ENCODE measurements at regions not wholly inside any gene's neighbourhood (a gene's known extent, or its start where the extent isn't known, plus 50 kb on each side); places are given as distances from the start of the nearest gene placed in this dataset.

- no peaks in the 10 kb centered on the region for H3K36me3 ChIP-seq (ENCODE audit: low read length)
- no peaks in the 10 kb centered on the region for H3K9me3 ChIP-seq (ENCODE audit: insufficient read depth, low read length)
- TF ChIP-seq EZH2phosphoT487 (conservative IDR thresholded peaks at IDR 0.05; ENCODE audit: low read length) = no peak
- TF ChIP-seq CTCF (IDR thresholded peaks at IDR 0.05; ENCODE audit: insufficient read depth, low read length, poor library complexity, severe bottlenecking) = peak; percentile 38
- no peak overlapping the region for H3K9ac ChIP-seq (ENCODE audit: low read length)
- H3K27ac ChIP-seq (ENCODE audit: low read depth, low read length) = no peak overlapping the region
- H3K27me3 ChIP-seq (ENCODE audit: low read length) = no peaks in the 10 kb centered on the region
- no peaks in the 10 kb centered on the region for H3K9me2 ChIP-seq (replicated peaks; ENCODE audit: insufficient read depth, low read length)
- peak overlapping the region; percentile 84 for H2AFZ ChIP-seq (ENCODE audit: low read depth, low read length, severe bottlenecking)
- no peaks in the 10 kb centered on the region for H3K79me2 ChIP-seq (ENCODE audit: insufficient read depth, low read length)
- H3K4me3 ChIP-seq (ENCODE audit: insufficient read depth, low read length, poor library complexity, severe bottlenecking) = no peak overlapping the region
- peak overlapping the region; percentile 38 for H3K4me2 ChIP-seq (ENCODE audit: low read depth, low read length, poor library complexity, severe bottlenecking)
- H4K20me1 ChIP-seq (ENCODE audit: low read depth, low read length) = no peaks in the 10 kb centered on the region
- no peaks in the 10 kb centered on the region for H3F3A ChIP-seq (ENCODE audit: insufficient read depth)
Observed at GRCh38 chr13:68927387-68928026, 1180.1 kb upstream of the ATXN8OS start.

GRCh38 chr13:68923995-68924394, 1183.6 kb upstream of the ATXN8OS start:
- Histone ChIP-seq H3K27ac (ENCODE audit: low read depth, low read length) (no peak overlapping the region), H2AFZ (ENCODE audit: low read depth, low read length, severe bottlenecking) (no peak overlapping the region), H3K9me2 (replicated peaks; ENCODE audit: insufficient read depth, low read length) (no peaks in the 10 kb centered on the region), H3K4me3 (ENCODE audit: insufficient read depth, low read length, poor library complexity, severe bottlenecking) (no peak overlapping the region), H3K9ac (ENCODE audit: low read length) (no peak overlapping the region), H3K36me3 (ENCODE audit: low read length) (no peaks in the 10 kb centered on the region), H4K20me1 (ENCODE audit: low read depth, low read length) (no peaks in the 10 kb centered on the region), H3K9me3 (ENCODE audit: insufficient read depth, low read length) (no peaks in the 10 kb centered on the region), H3F3A (ENCODE audit: insufficient read depth) (no peaks in the 10 kb centered on the region), H3K4me2 (ENCODE audit: low read depth, low read length, poor library complexity, severe bottlenecking) (no peak overlapping the region), H3K27me3 (ENCODE audit: low read length) (no peaks in the 10 kb centered on the region), H3K79me2 (ENCODE audit: insufficient read depth, low read length) (no peaks in the 10 kb centered on the region)
- no peak for TF ChIP-seq CTCF (IDR thresholded peaks at IDR 0.05; ENCODE audit: insufficient read depth, low read length, poor library complexity, severe bottlenecking)
- TF ChIP-seq EZH2phosphoT487 (conservative IDR thresholded peaks at IDR 0.05; ENCODE audit: low read length) = no peak

- peaks cover 3% of the 10 kb centered on the region; the same call in 1 of the 2 replicates for H3K36me3 ChIP-seq (ENCODE audit: low read length)
- no peak overlapping the region for H3K4me2 ChIP-seq (ENCODE audit: low read depth, low read length, poor library complexity, severe bottlenecking)
- H4K20me1 ChIP-seq (ENCODE audit: low read depth, low read length) = no peaks in the 10 kb centered on the region
- no peak overlapping the region for H2AFZ ChIP-seq (ENCODE audit: low read depth, low read length, severe bottlenecking)
- H3F3A ChIP-seq (ENCODE audit: insufficient read depth) = no peaks in the 10 kb centered on the region
- H3K4me3 ChIP-seq (ENCODE audit: insufficient read depth, low read length, poor library complexity, severe bottlenecking) = no peak overlapping the region
- peaks cover 9% of the 10 kb centered on the region; the same call in 1 of the 2 replicates for H3K9me3 ChIP-seq (ENCODE audit: insufficient read depth, low read length)
- H3K9me2 ChIP-seq (replicated peaks; ENCODE audit: insufficient read depth, low read length) = no peaks in the 10 kb centered on the region
- no peaks in the 10 kb centered on the region for H3K79me2 ChIP-seq (ENCODE audit: insufficient read depth, low read length)
- H3K27ac ChIP-seq (ENCODE audit: low read depth, low read length) = no peak overlapping the region
- TF ChIP-seq EZH2phosphoT487 (conservative IDR thresholded peaks at IDR 0.05; ENCODE audit: low read length) (no peak), CTCF (IDR thresholded peaks at IDR 0.05; ENCODE audit: insufficient read depth, low read length, poor library complexity, severe bottlenecking) (no peak)
- no peaks in the 10 kb centered on the region for H3K27me3 ChIP-seq (ENCODE audit: low read length)
- no peak overlapping the region for H3K9ac ChIP-seq (ENCODE audit: low read length)
Observed at GRCh38 chr13:68908879-68909278, 1198.7 kb upstream of the ATXN8OS start.
